ENCODE measurements at regions not wholly inside any gene's neighbourhood (a gene's known extent, or its start where the extent isn't known, plus 50 kb on each side); places are given as distances from the start of the nearest gene placed in this dataset.

DNA sequence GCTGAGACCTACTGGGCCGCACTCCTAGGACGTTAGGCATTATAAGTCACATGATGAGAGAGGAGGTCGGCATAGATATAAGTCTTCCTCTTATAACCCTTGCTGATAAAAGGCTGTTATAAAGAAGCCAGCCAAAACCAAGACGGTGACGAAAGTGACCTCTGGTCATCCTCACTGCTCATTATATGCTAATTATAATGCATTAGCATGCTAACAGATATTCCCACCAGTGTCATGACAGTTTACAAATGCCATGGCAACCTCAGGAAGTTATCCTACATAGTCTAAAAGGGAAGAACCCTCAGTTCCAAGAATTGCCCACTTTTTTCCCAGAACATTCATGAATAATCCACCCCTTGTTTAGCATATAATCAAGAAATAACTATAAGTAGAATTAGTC lies 222.4 kb downstream of the TLE1 start:
- 90 to 94% (median 91%) methylated on average over 5 of the region's 5 CpGs for WGBS, 4 donors
- TF ChIP-seq POLR2A (IDR thresholded peaks at IDR 0.05), result no peak
- TF ChIP-seq, protein P1, sequence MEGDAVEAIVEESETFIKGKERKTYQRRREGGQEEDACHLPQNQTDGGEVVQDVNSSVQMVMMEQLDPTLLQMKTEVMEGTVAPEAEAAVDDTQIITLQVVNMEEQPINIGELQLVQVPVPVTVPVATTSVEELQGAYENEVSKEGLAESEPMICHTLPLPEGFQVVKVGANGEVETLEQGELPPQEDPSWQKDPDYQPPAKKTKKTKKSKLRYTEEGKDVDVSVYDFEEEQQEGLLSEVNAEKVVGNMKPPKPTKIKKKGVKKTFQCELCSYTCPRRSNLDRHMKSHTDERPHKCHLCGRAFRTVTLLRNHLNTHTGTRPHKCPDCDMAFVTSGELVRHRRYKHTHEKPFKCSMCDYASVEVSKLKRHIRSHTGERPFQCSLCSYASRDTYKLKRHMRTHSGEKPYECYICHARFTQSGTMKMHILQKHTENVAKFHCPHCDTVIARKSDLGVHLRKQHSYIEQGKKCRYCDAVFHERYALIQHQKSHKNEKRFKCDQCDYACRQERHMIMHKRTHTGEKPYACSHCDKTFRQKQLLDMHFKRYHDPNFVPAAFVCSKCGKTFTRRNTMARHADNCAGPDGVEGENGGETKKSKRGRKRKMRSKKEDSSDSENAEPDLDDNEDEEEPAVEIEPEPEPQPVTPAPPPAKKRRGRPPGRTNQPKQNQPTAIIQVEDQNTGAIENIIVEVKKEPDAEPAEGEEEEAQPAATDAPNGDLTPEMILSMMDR (IDR thresholded peaks at IDR 0.05), result no peak
- intact Hi-C loops (cut with DNase I), result no loop called here
- Histone ChIP-seq H3K9me3 (replicated peaks in 1 of 3) (no peaks in the 10 kb centered on the region), H3K4me1 (replicated peaks in 1 of 2) (no peaks in the 10 kb centered on the region), H3K27me3 (no peaks in the 10 kb centered on the region), H3K27ac (no peak overlapping the region), H3K4me3 (no peak overlapping the region), H3K36me3 (replicated peaks in 1 of 2) (no peaks in the 10 kb centered on the region)
- DNase-seq, result no peak

DNA sequence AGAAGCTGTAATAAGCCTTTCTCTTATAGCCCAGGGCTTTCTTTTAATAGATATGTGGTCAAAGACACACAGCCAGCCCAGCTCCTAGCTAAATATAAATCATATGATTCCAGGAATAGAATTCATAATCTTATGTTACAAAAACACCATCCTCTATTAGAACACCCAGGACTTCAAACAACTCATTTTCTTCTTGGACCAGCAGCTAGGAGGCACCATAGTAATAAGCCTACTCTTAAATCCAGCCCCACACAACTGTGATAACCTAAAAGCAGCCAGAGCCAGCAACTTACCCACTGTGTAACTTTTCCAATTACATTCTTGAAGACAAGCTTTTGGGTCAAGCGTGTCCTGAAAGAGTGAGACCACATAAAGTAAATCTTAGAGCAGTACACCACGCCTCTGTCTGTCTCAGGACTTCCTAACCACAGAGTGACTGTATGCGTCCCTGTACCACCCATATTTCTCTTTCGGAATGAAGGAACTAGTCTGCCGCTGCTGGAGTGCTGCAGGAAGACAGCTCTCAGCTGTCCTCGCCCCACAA lies 223.8 kb downstream of the TLE1 start:
- H3K36me3 ChIP-seq (replicated peaks in 1 of 2), result no peaks in the 10 kb centered on the region
- no peak overlapping the region for H3K4me3 ChIP-seq
- no peak for DNase-seq
- no peaks in the 10 kb centered on the region for H3K27me3 ChIP-seq
- TF ChIP-seq POLR2A (IDR thresholded peaks at IDR 0.05), result no peak
- TF ChIP-seq, protein P1 (IDR thresholded peaks at IDR 0.05), result no peak
- H3K4me1 ChIP-seq (replicated peaks in 1 of 2), result peaks cover 9 to 11% of the 10 kb centered on the region in 2 donors
- intact Hi-C loops (cut with DNase I), result no loop called here
- no peaks in the 10 kb centered on the region for H3K9me3 ChIP-seq (replicated peaks in 1 of 3)
- 66 to 73% (median 69%) methylated on average over 6 of the region's 6 CpGs for WGBS, 4 donors
- H3K27ac ChIP-seq, result no peak overlapping the region

- intact Hi-C loops (cut with DNase I), result no loop called here
- TF ChIP-seq POLR2A (IDR thresholded peaks at IDR 0.05), result no peak
- TF ChIP-seq, protein P1 (IDR thresholded peaks at IDR 0.05), result no peak
- Histone ChIP-seq H3K4me3 (no peak overlapping the region), H3K9me3 (replicated peaks in 1 of 3) (no peaks in the 10 kb centered on the region), H3K4me1 (replicated peaks in 1 of 2) (peaks cover 9 to 15% of the 10 kb centered on the region in 2 donors), H3K36me3 (replicated peaks in 1 of 2) (no peaks in the 10 kb centered on the region), H3K27ac (no peak overlapping the region), H3K27me3 (no peaks in the 10 kb centered on the region)
- DNase-seq, result no peak
Measured at GRCh38 chr9:81462801-81463200, 226.5 kb downstream of the TLE1 start.

GRCh38 chr9:81461196-81461595 lies 228.2 kb downstream of the TLE1 start:
- DNase-seq, result no peak
- intact Hi-C loops (cut with DNase I), result no loop called here
- no peaks in the 10 kb centered on the region for H3K36me3 ChIP-seq (replicated peaks in 1 of 2)
- H3K4me1 ChIP-seq (replicated peaks in 1 of 2), result peaks cover 9 to 15% of the 10 kb centered on the region in 2 donors
- H3K9me3 ChIP-seq (replicated peaks in 1 of 3), result no peaks in the 10 kb centered on the region
- H3K4me3 ChIP-seq, result peak overlapping the region in 1 of 4 donors; percentile 11
- H3K27ac ChIP-seq, result no peak overlapping the region
- H3K27me3 ChIP-seq, result no peaks in the 10 kb centered on the region
- WGBS, 4 donors, result 36 to 53% (median 39%) methylated on average over 5 of the region's 5 CpGs
- TF ChIP-seq, protein P1 (IDR thresholded peaks at IDR 0.05), result no peak
- no peak for TF ChIP-seq POLR2A (IDR thresholded peaks at IDR 0.05)

Data from adrenal gland (tissue), 9 donors.